Activated B cell treated with CpG ODN at 0.5 μM for 24 hours (primary cell): ENCODE measurements at regions not wholly inside any gene's neighbourhood (a gene's known extent, or its start where the extent isn't known, plus 50 kb on each side); places are given as distances from the start of the nearest gene placed in this dataset.

Experiments used
- ATAC-seq: fragments of 200-7000 bp; cut with Tn5 transposase; one replicate; pipeline ENCODE4 v1.10.0; 2021; ENCODE audit warnings: low read depth, mild to moderate bottlenecking, moderate library complexity
- CTCF ChIA-PET: fragments of 350-600 bp; sonication (Branson Sonifier 250); formaldehyde crosslinking; loops from one replicate; lab custom pipeline; 2021; ENCODE audit warnings: antibody characterized with exemption; lab: Charles Lee
- POLR2A ChIA-PET: fragments of 350-600 bp; sonication (Branson Sonifier 250); formaldehyde crosslinking; loops from one replicate; lab custom pipeline; 2021; ENCODE audit warnings: antibody characterized with exemption; lab: Charles Lee
- DNase-seq: peaks from one replicate; pipeline ENCODE4 v3.0.0; 2022
- H3K27ac Mint-ChIP-seq: one replicate; pipeline ENCODE4 v1.8.0; 2020; ENCODE audit warnings: mixed read lengths
- H3K27me3 Mint-ChIP-seq: one replicate; pipeline ENCODE4 v1.8.0; 2021; ENCODE audit warnings: mixed read lengths
- H3K36me3 Mint-ChIP-seq: one replicate; pipeline ENCODE4 v1.8.0; 2021; ENCODE audit warnings: low read depth, mixed read lengths
- H3K4me1 Mint-ChIP-seq: one replicate; pipeline ENCODE4 v1.8.0; 2021; ENCODE audit warnings: mixed read lengths
- H3K4me3 Mint-ChIP-seq: one replicate; pipeline ENCODE4 v1.8.0; 2020; ENCODE audit warnings: mild to moderate bottlenecking, mixed read lengths
- H3K9me3 Mint-ChIP-seq: one replicate; pipeline ENCODE4 v1.8.0; 2020; ENCODE audit warnings: mixed read lengths
- intact Hi-C: fragments of 100-400 bp; cut with micrococcal nuclease; formaldehyde crosslinking; loops from one replicate; pipeline ENCODE4 v1.15.1; 2024
- TF ChIP-seq, protein P1 (sequence below): fragments of 200-600 bp; IDR thresholded peaks from one replicate; pipeline ENCODE4 v1.8.0; 2022; ENCODE audit warnings: antibody characterized with exemption, mild to moderate bottlenecking

DNA sequence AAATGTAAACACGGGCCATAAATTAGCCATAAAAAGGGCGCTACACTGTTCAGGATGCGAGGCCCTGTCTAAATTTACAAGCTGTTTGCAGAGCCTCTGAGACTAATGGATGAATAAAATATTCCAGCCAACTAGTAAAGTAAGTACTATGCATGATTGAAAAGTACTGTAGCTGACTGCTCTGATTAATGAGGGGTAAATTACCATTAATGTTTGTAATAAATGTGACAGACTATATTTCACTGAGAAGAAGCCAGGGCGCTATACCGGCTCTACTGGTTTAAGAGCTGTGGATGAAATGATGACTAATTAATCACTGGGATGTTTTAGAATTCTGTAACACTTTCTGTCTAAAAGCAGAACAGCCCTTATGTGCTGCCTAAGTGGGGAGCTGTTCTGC, 54.3 kb upstream of the RGPD4 start:
- CTCF ChIA-PET = no interaction called here
- ATAC-seq (no peak), DNase-seq (no peak)
- H3K4me3 Mint-ChIP-seq = no peak overlapping the region
- no peaks in the 10 kb centered on the region for H3K4me1 Mint-ChIP-seq
- H3K27ac Mint-ChIP-seq = no peak overlapping the region
- no peaks in the 10 kb centered on the region for H3K9me3 Mint-ChIP-seq
- POLR2A ChIA-PET = no interaction called here
- intact Hi-C loops = no loop called here
- TF ChIP-seq, protein P1, sequence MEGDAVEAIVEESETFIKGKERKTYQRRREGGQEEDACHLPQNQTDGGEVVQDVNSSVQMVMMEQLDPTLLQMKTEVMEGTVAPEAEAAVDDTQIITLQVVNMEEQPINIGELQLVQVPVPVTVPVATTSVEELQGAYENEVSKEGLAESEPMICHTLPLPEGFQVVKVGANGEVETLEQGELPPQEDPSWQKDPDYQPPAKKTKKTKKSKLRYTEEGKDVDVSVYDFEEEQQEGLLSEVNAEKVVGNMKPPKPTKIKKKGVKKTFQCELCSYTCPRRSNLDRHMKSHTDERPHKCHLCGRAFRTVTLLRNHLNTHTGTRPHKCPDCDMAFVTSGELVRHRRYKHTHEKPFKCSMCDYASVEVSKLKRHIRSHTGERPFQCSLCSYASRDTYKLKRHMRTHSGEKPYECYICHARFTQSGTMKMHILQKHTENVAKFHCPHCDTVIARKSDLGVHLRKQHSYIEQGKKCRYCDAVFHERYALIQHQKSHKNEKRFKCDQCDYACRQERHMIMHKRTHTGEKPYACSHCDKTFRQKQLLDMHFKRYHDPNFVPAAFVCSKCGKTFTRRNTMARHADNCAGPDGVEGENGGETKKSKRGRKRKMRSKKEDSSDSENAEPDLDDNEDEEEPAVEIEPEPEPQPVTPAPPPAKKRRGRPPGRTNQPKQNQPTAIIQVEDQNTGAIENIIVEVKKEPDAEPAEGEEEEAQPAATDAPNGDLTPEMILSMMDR = no peak
- no peaks in the 10 kb centered on the region for H3K36me3 Mint-ChIP-seq
- H3K27me3 Mint-ChIP-seq = no peaks in the 10 kb centered on the region

DNA sequence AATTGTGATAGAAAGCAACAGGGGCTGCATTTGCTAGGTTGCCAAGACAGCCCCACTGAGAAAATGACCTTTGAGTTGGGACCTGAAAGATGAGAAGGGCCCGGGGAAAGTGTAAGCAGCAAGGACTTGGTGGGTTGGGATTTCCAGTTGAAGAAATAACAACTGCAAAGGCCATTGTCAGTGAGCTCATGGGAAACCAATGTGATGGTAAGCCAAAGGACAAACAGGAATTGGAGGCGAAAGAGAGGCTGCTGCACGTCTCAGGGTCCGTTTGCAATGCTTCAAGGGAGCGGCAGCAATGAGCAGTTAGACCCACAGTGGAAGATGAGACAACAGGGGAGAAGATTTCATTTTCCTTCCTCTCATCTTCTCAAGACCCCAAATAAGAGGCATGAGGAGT, 51.5 kb upstream of the RGPD4 start:
- H3K4me3 Mint-ChIP-seq = no peak overlapping the region
- TF ChIP-seq, protein P1 = no peak
- ATAC-seq (no peak), DNase-seq (no peak)
- ChIA-PET CTCF (no interaction called here), POLR2A (no interaction called here)
- H3K4me1 Mint-ChIP-seq = no peaks in the 10 kb centered on the region
- no peak overlapping the region for H3K27ac Mint-ChIP-seq
- intact Hi-C loops = no loop called here
- H3K36me3 Mint-ChIP-seq = no peaks in the 10 kb centered on the region
- no peaks in the 10 kb centered on the region for H3K9me3 Mint-ChIP-seq
- H3K27me3 Mint-ChIP-seq = no peaks in the 10 kb centered on the region

DNA sequence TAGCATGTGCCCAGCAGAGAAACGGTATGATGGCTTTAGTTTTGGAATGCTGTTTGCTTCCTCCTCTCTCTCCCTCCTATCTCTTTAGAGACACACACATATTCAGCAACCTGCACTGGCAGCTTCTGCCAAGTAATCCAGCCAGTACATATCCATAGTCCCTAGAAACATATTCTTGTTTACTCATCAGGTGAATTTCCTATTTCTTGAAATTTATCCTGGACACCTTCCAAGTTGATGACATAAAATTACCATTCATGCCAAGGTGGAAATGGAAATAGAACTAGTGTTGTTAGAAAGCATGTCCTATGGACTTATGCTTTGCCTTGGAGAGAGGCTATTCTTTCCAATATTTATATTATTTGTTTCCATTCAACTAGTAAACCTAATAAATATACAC, 50.9 kb upstream of the RGPD4 start:
- no peaks in the 10 kb centered on the region for H3K9me3 Mint-ChIP-seq
- no peaks in the 10 kb centered on the region for H3K4me1 Mint-ChIP-seq
- H3K36me3 Mint-ChIP-seq = no peaks in the 10 kb centered on the region
- POLR2A ChIA-PET = no interaction called here
- CTCF ChIA-PET = no interaction called here
- TF ChIP-seq, protein P1 = no peak
- no peak overlapping the region for H3K27ac Mint-ChIP-seq
- no peak for ATAC-seq
- DNase-seq = no peak
- intact Hi-C loops = no loop called here
- H3K4me3 Mint-ChIP-seq = no peak overlapping the region
- no peaks in the 10 kb centered on the region for H3K27me3 Mint-ChIP-seq

DNA sequence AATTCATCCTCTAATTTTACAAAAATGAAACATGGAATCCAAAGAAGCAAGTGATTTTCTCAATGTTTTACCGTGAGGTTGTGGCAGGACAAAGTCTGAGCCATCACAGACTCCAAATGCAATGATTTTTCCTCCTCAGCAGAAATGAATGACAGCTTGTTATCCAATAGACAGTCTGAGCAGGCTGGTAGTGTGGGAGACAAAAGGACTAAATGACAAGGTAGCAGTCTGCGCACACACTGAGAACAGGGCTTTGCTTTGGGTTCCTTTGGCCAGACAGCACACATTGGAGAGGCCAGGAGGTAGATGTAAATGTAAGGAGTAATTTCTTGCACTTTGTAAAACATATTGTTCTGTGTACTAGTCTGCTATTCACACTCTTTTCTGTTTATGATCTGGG, 50.3 kb upstream of the RGPD4 start:
- ATAC-seq = no peak
- ChIA-PET CTCF (no interaction called here), POLR2A (no interaction called here)
- H3K9me3 Mint-ChIP-seq = no peaks in the 10 kb centered on the region
- intact Hi-C loops = no loop called here
- no peaks in the 10 kb centered on the region for H3K4me1 Mint-ChIP-seq
- H3K27ac Mint-ChIP-seq = no peak overlapping the region
- TF ChIP-seq, protein P1 = no peak
- H3K36me3 Mint-ChIP-seq = no peaks in the 10 kb centered on the region
- H3K4me3 Mint-ChIP-seq = no peak overlapping the region
- no peaks in the 10 kb centered on the region for H3K27me3 Mint-ChIP-seq
- no peak for DNase-seq
